ENCODE measurements at regions not wholly inside any gene's neighbourhood (a gene's known extent, or its start where the extent isn't known, plus 50 kb on each side); places are given as distances from the start of the nearest gene placed in this dataset.

DNA sequence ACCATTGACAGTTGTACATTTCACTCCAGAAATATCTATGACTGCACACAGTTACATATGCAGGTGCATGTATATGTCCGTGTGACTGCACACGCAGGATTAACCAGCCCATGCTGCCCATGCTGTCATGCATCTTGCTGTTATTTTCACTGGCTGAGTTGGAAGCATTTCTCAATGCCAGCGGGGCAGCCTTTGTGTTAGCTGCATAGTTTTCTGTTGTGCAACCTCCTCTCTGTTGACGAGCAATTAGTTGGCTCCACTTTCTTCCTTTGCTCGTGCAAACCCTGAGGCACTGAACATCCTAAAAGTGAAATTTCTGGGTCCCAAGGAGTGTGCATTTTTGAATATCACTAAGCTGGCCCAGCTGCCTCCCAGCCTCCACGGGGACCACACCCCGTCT is 133.4 kb upstream of the GLI2 start:
- TF ChIP-seq, protein P1, sequence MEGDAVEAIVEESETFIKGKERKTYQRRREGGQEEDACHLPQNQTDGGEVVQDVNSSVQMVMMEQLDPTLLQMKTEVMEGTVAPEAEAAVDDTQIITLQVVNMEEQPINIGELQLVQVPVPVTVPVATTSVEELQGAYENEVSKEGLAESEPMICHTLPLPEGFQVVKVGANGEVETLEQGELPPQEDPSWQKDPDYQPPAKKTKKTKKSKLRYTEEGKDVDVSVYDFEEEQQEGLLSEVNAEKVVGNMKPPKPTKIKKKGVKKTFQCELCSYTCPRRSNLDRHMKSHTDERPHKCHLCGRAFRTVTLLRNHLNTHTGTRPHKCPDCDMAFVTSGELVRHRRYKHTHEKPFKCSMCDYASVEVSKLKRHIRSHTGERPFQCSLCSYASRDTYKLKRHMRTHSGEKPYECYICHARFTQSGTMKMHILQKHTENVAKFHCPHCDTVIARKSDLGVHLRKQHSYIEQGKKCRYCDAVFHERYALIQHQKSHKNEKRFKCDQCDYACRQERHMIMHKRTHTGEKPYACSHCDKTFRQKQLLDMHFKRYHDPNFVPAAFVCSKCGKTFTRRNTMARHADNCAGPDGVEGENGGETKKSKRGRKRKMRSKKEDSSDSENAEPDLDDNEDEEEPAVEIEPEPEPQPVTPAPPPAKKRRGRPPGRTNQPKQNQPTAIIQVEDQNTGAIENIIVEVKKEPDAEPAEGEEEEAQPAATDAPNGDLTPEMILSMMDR (conservative IDR thresholded peaks at IDR 0.05; ENCODE audit: low read depth, low read length): no peak
- TF ChIP-seq EZH2phosphoT487 (IDR thresholded peaks at IDR 0.05; ENCODE audit: borderline replicate concordance, low read length) (no peak), EZH2 (IDR thresholded peaks at IDR 0.05; ENCODE audit: low read length, unreplicated experiment) (no peak)

Data from PC-3 (cell line).